SHP77 (cell line): ENCODE measurements at regions not wholly inside any gene's neighbourhood (a gene's known extent, or its start where the extent isn't known, plus 50 kb on each side); places are given as distances from the start of the nearest gene placed in this dataset.
"Not testable (repeated sequence)": the region's sequence is repeated elsewhere in the genome, so short reads cannot be mapped to it uniquely, and the experiment has no call there.

ENCODE experiments used
- DNase-seq, 2 experiments: peaks; one replicate each; lab custom pipeline; 2025; lab: John Stamatoyannopoulos, UW

DNA sequence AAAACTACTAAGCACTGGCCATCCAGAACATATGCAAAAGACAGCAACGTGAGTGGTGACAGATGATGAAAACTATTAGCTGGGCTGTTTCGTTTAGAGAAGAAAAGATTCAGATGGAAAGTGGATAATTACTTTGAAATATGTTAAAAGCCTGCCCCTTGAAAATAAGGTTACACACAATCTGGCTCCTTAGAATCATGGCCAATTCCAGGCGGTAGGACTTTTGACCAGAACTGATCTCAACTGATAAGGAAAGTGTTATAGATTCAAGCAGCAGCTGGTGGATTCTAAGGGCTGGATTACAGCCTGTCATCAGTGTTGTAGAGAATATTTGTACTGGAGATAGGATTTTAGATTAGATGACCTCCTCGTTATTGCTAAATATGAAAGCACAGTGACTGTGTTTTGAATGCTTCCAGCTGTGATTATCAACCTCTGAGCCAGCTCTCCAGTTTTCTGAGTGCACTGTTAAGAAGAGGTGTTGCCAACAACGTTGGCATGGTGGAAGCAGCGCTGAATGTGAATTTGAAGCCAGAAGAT lies 75.1 kb downstream of the KBTBD2 start:
- DNase-seq: not testable (repeated sequence)

DNA sequence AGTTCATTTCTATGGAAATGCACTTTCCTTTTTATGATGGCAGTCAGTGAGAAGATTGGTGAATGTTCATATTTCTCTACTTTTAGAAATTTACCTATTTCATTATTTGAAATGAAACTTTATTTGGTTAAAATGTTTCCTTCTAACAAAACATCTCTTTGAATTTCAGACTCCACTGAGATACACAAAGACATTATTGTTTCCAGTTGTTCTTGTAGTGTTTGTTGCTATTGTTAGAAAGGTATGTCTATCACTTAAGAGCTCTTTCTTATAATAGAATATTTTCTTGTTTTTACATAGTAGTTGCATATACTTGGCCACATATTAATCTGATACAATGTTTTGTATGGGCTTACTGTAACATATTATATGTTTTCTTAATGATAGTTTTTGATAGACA lies 76.8 kb downstream of the KBTBD2 start:
- not testable (repeated sequence) for DNase-seq

DNA sequence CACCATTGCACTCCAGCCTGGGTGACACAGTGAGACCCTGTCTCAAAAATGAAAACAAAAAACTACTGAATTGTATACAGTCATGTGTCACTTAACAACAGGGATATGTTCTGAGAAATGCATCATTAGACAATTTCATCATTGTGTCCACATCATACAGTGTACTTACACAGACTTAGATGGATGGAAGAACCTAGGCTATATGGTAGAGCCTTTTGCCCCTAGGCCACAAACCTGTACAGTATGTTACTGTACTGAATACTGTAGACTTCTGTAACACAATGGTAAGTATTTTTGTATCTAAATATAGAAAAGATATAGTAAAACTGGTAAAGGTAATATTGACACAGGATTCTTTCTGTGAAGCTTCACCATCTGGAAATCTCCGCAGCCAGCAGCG lies 81.7 kb downstream of the KBTBD2 start:
- no peak for DNase-seq

DNA sequence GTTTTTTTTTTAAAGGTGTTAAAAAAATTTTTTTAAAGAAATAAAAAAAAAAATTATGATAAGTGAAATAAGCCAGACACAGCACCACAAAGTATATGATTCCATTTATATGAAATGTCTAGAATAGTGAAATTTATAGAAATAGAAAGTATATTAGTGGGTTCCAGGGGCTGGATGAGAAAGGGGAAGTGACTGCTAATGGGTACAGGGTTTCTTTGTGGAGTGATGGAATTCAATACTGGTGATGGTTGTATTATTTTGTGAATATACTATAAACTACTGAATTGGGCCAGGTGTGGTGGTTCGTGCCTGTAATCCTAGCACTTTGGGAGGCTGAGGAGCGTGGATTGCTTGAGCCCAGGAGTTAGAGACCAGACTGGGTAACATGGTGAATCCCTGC lies 82.2 kb downstream of the KBTBD2 start:
- DNase-seq: no peak

DNA sequence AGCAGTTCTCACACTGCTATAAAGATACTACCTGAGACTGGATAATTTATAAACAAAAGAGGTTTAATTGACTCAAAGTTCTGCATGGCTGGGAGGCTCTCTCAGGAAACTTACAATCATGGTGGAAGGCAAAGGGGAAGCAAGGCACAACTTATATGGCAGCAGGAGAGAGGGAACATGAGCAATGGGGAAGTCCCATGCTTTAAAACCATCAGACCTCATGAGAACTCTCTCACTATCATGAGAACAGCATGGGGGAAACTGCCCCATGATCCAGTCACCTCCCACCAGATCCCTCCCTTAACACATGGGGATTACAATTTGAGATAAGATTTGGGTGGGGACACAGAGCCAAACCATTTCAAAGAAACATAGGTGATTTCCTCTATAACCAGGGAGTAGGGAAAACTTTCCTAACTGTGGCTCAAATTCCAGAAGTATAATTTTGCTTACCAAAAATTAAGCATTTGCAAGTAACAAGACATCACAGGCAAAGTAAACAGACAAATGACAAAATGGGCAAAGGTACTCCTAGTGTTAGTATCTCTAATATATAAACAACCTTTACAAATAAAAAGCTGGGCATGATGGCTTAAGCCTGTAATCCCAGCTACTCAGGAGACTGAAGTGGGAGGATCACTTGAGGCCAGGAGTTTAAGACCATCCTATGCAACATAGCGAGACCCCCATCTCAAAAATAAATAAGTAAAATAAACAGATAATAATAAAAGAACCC lies 88.0 kb downstream of the KBTBD2 start:
- no peak for DNase-seq

DNA sequence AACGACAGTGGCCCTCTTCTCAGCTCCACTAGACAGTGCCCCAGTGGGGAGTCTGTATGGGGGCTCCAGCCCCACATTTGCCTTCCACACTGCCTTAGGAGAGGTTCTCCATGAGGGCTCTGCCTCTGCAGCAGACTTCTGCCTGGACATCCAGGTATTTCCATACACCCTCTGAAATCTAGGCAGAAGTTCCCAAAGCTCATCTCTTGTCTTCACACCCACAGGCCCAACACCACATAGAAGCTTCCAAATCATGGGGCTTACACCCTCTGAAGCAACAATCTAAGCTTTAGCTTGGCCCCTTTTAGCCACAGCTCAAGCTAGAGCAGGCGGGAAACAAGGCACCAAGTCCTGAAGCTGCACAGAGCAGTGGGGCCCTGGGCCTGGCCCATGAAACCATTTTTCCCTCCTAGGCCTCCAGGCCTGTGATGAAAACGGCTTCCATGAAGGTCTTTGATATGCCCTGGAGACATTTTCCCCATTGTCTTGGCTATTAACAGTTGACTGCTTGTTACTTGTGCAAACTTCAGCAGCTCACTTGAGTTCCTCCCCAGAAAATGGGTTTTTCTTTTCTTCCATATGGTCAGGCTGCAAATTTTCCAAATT lies 89.2 kb downstream of the KBTBD2 start:
- no peak for DNase-seq

DNA sequence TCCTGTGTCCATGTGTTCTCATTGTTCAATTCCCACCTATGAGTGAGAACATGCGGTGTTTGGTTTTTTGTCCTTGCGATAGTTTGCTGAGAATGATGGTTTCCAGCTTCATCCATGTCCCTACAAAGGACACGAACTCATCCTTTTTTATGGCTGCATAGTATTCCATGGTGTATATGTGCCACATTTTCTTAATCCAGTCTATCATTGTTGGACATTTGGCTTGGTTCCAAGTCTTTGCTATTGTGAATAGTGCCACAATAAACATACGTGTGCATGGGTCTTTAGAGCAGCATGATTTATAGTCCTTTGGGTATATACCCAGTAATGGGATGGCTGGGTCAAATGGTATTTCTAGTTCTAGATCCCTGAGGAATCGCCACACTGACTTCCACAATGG lies 98.5 kb downstream of the KBTBD2 start:
- DNase-seq: not testable (repeated sequence)

DNA sequence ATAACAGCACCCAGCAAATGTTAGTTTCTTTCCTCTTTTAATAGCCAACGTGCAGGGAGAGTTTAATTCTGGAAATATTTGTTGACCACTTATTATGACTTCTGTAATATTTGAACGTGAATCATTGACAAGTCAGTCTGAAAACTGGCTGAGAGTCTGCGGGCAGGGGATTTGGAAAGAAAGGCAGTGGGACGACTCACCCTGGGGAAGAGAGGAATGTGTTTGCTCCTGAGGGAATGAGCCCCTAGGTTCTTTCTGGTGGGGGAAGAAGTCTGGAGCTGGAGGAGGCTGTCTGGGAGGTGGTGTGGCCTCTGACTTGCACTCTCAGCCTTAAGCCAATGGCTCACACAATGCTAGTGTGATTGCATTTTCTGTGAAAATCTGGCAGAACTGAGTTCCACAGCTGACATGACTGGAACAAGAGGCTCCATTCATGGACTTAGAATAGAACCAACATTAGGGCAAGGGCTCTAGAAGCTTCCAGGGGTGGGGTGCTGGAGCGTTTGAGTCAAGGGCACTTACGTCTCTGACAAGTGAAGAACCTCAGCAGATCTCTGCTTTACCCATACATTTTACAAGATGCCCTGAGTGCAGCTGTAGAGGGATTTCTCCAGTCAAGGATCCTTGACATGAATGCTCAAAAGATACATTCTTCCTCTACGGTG lies 100.7 kb downstream of the KBTBD2 start:
- not testable (repeated sequence) for DNase-seq

DNA sequence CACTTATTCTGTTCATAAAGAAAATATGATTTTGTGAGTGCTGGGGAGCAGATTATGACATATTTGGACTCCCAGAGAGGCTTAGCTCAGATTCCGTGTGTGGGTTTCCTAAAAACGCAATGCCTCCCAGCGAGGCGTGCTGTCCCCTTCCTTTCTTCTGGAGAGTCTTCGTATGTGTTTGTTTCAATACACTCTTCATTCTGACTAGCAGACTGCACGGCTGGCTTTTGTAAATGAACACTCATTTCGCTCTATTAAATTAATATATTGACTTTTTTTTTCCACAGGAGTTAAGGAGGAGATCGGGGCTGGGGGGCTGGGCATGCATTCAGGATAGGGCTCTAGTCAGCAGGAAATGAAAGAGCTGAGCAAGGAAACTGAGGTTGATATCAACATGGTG lies 102.3 kb downstream of the KBTBD2 start:
- not testable (repeated sequence) for DNase-seq

DNA sequence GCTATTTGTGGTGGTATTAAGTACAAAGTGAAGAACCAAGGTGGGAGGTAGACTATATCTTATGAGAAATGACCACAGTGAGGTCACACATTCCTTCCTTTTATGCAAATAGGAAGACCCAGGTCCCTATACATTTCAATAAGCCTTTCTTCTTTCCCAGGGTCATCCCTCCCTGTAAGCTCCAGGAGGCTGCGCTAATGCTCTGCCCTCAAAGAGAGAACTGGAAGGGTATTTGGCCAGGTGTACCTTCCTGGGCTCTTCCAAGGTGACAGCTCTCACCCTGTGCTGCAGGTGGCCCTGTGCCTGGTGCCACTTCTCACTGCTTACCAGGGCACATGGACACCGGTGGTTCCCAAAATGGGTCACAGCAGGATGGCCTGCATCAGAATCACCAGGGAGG lies 103.4 kb downstream of the KBTBD2 start:
- not testable (repeated sequence) for DNase-seq

DNA sequence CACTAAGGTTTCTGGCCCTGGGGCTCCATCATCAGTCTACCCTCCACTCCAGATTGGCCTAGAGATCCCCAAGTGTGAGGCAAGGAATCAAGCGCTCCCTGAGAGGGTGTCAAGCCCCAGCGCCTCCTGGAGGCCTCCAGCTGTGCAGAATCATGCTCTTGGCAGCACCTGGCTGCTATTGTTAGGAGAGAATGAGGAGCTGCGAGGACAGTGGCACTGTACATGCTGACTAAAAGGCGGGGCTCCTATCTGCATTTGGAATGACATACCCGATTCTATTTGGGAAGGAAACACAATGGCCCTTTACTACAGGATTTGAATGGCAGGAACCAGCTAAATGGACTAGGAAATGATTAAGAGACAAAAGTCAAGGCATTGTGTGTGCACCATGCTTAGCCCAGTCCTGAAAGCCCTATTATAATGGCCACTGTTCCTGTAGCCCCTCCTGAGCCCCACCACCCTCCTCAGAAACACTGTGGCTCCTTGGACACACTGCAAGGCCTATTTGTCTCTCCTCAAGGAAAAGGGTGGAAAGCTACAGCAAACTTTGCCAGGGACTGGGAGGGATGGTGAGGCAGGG lies 106.1 kb downstream of the KBTBD2 start:
- not testable (repeated sequence) for DNase-seq

DNA sequence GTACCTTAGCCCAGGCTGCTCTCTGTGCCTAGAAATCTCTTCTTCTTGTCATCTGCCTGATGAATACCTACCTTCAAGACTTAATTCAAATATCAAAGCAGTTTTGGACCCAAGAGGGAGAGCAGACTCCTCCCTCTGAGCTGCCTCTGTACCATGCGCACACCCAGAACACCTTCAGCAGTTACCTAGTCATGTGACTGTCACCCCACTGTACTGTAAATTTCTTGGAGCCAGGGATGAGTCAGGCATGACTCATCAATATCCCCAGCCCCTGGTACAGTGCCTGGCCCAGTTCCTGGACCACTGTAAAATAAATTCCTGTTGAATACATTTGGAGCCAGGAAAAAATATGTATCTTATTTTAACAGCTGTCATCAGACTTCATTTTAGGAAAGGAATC lies 111.7 kb downstream of the KBTBD2 start:
- DNase-seq: not testable (repeated sequence)

DNA sequence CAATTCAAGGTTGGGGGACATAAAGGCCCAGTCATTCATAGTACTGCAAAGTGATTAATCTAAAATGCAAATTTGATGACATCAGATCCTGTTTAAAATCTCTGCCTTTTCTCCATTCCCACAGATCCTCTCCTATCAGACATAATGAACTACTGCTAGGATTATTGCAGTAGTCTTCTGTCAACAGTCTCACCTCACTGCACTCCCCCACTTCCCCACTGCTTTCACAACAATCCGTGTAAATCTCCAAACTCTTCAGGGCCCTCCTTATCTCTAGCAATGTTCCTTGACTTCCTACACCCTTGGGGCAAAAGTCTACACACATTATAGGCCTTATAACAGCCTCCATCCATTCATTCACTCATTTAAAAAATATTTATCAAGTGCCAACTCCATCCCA lies 112.4 kb downstream of the KBTBD2 start:
- no peak for DNase-seq

DNA sequence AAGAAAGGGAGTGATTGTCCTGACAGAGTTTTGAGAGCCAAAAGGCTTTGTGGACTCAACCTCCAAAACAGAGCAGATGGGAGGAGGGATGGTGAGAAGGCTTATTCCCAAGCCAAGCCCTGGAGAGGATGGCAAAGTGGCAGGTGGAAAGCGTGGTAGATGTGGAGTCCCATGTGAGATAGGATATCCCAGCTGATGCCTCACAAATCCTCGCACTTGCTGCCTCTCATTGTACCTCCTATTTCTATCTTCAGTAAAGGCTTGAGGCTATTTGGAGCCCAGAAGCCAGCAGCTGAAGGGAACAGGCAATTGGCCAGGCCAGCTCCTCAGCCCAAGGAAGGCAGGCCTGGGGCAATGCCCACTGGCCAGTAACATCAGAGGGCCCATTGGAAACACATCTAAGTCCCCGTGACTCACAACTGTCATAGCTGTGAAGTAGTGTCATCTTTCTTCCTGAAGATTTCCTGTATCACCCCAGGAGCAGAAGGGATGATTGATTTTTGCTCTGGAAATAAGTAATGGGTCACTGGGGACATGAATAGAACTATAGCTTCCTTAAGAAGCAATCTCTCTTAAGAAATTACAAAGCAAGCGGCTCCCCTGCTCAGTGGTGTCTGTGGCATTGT lies 114.4 kb downstream of the KBTBD2 start:
- DNase-seq: not testable (repeated sequence)

DNA sequence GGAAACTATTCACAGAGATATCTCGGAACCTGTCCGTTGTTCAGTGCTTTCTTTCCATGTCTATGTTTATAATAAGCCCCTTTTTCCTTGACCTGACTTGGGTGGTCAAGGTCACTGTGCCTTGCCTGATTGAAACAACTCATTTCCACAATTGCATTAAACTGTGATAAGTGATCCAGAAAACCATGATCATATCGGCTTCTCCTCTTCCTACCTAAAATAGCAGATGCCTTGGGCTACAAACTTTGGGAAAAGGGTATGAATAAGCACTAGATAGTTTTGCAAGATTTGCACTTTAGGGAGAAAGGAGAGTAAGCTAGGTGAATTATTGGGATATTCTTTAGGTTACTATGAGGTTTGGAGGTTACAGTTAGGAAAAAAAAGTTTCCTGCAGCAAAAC lies 115.2 kb downstream of the KBTBD2 start:
- not testable (repeated sequence) for DNase-seq

DNA sequence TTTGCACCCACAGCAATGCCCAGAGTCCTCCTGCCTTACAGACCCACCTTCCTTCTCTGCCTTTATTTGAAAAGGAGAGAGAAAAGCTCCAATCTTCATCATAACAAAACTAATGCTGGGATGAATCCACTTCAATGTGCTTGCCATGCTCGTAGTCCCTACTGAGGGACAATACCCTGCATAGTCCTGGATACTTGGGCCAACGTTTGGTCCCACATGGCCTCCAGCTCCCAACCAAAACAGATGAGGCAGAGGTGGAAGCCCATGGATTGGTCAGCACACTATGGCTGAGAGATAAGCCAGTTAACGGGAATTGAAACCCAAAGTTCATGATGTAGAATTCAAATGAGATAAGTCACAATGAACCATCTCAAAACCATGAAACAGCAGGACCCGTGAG lies 115.8 kb downstream of the KBTBD2 start:
- DNase-seq: not testable (repeated sequence)

DNA sequence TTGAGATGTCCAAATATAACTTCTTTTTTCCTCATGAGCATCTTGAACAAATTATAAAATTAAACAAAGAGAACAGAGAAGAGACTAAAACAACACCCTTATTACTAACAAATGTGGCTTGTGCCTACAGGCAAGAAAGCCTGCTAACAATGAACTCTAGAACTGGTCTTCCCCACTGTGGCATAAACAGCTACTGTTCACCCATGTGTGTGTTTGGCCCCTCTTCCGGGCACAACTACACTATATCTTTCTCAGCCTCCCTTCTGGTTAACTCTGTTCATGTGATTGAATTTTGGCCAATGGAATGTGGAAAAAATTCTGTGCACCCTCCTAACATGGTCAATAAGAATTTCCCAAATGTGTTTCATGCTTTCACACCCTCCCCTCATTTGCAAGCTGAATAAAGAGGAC lies 117.0 kb downstream of the KBTBD2 start:
- no peak for DNase-seq

DNA sequence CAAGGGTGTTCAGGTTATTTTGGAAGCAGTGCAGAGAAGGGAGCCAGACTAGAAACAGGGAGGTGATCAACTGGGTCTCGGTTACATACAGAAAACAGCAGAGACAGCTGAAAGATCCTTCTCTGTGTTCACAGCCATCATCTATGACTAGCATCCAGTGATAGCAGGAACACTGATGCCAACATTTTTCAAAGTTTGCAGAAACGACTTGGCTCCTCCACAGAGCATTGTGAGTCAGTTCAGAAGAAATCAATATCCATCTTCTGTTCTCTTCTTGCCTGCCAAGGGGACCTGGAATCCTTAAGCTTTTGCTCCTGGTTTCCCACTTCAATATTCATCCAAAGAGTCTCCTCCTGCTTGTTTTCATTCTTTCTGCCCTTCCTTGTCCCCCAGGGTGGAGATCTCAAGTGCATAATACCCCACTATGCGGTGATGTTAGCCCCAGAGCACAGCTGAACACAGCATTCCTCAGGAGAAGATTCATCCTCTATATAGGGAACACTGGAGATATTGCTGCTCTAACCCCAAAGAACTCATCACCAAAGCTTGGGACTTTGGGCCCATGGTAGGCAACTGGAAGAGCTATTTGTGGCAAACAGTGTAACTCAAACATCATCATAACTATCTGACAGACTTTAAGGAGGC lies 122.6 kb downstream of the KBTBD2 start:
- not testable (repeated sequence) for DNase-seq

DNA sequence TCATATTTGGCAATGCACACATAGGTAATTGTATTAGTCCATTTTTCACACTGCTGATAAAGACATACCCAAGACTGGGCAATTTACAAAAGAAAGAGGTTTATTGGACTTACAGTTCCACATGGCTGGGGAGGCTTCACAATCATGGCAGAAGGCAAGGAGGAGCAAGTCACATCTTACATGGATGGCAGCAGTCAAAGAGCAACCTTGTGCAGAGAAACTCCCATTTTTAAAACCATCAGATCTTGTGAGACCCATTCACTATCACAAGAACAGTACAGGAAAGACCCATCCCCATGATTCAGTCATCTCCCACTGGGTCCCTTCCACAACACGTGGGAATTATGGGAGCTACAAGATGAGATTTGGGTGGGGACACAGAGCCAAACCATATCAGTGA lies 123.2 kb downstream of the KBTBD2 start:
- not testable (repeated sequence) for DNase-seq

DNA sequence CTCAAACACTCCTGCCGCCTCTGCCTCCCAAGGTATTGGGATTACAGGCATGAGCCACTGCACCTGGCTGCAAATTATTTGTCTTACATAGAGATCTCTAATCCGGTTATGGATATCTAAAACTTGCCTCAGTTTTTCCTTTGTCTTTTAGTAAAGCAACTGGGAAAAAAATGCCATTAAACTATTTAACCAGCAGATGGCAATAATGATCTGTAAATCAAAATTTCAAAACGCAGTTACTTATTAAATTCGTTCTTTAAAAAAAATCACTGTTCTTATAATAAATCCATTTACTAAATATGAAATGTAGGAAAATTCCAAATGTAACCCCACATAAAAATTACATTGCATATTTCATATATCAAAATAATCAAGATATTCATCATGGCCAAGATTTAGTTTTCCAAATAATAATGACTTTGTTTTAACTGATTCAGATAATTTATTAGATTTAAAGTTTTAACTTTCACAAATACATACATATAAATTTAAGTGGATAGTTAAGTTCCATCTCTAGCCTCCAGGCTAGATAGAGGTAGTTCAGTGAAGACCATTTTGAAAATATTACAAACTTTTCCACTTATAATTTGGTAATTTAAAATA lies 125.8 kb downstream of the KBTBD2 start:
- DNase-seq: not testable (repeated sequence)

DNA sequence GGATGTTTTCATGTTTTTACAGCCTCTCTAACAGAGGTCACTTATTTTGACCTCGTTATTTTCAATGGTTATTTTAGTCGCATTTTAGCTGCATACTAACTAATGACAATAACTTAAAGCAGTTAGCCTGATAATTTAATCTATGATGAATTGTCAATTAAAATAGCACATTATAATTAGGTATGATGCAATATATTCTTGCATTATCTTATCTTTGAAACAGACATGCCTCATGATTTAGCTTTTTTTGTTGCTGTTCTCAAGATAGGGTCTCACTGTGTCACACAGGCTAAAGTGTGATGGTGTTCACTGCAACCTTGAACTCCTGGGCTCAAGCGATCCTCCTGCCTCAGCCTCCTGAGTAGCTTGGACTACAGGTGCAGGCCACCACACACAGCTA lies 126.4 kb downstream of the KBTBD2 start:
- DNase-seq: no peak
